ENCODE measurements at regions not wholly inside any gene's neighbourhood (a gene's known extent, or its start where the extent isn't known, plus 50 kb on each side); places are given as distances from the start of the nearest gene placed in this dataset.

DNA sequence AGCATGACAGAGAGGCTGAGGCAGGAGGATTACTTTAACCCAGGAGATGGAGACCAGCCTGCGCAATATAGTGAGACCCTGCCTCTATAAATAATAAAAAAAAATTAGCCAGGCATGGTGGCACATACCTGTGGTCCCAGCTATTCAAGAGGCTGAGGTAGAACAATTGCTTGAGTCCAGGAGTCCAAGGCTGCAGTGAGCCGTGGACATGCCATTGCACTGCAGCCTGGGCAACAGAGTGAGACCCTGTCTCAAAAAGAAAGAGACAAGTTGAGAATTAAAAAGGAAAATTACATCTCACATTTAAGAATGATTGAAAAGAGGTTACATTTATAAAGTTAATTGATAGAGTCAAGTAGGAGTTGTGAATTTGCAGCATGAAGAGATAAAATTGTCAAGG lies 91.4 kb upstream of the TMPO start:
- TF ChIP-seq, protein P1, sequence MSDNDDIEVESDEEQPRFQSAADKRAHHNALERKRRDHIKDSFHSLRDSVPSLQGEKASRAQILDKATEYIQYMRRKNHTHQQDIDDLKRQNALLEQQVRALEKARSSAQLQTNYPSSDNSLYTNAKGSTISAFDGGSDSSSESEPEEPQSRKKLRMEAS (IDR thresholded peaks at IDR 0.05; ENCODE audit: low read depth) = no peak
- TF ChIP-seq, protein P2, sequence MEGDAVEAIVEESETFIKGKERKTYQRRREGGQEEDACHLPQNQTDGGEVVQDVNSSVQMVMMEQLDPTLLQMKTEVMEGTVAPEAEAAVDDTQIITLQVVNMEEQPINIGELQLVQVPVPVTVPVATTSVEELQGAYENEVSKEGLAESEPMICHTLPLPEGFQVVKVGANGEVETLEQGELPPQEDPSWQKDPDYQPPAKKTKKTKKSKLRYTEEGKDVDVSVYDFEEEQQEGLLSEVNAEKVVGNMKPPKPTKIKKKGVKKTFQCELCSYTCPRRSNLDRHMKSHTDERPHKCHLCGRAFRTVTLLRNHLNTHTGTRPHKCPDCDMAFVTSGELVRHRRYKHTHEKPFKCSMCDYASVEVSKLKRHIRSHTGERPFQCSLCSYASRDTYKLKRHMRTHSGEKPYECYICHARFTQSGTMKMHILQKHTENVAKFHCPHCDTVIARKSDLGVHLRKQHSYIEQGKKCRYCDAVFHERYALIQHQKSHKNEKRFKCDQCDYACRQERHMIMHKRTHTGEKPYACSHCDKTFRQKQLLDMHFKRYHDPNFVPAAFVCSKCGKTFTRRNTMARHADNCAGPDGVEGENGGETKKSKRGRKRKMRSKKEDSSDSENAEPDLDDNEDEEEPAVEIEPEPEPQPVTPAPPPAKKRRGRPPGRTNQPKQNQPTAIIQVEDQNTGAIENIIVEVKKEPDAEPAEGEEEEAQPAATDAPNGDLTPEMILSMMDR (IDR thresholded peaks at IDR 0.05) = no peak
- TF ChIP-seq POLR2AphosphoS5 (IDR thresholded peaks at IDR 0.05; ENCODE audit: low read depth, low read length) (no peak), YY1 (IDR thresholded peaks at IDR 0.05; ENCODE audit: low read depth) (no peak)

Measured in SK-N-SH (cell line).